ENCODE measurements at regions not wholly inside any gene's neighbourhood (a gene's known extent, or its start where the extent isn't known, plus 50 kb on each side); places are given as distances from the start of the nearest gene placed in this dataset.

DNA sequence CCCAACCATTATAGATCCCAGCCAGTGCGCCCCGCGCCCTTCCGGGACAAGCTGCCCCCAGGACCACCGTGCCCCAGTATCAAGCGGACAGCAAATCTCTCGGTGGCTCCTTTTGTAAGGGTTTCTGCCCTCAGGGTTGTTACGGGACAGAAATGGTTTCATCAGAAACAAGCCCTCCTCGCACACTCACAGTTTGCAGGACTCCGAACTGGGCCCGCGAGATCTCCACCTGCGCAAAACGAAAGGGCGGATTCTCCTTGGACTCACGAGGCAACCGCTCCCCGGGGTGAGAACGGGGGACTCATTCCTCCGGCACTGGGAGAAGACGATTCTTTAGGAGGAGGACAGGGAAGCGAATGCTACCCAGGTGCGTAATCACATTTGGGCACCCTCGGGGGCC is 51.1 kb upstream of the H6PD start:
- intact Hi-C loops (cut with DNase I; ENCODE audit: low total_unique reads) = no loop called here
- no peak for DNase-seq
- TF ChIP-seq CTCF (IDR thresholded peaks at IDR 0.05) = no peak
- Histone ChIP-seq H3K4me1 (peaks cover 0 to 40% (median 19%) of the 10 kb centered on the region in 4 donors), H3K27ac (peak overlapping the region; percentile 72 to 77), H3K4me3 (peak overlapping the region; percentile 75 to 85), H3K36me3 (peaks cover 0 to 8% (median 0%) of the 10 kb centered on the region in 3 donors), H3K9me3 (no peaks in the 10 kb centered on the region), H3K27me3 (no peaks in the 10 kb centered on the region)

DNA sequence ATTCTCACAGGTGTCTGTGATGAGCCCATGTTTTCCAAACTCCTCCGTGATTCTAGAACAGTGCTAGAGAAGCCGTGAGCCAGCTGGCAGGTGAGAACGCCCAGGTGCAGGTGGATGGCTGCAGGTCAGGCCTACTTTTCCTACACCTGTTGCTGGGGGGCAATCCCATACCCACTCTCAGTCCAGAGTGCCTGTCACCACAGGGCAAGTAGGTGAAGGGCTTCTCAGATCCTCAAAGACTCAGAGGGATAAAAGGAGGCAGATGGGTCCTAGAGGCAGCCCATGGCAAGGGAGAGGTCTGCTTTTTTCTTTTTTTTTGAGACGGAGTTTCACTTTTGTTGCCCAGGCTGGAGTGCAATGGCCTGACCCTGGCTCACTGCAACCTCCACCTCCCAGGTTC is 50.7 kb upstream of the H6PD start:
- Histone ChIP-seq H3K36me3 (peaks cover 0 to 4% (median 0%) of the 10 kb centered on the region in 3 donors), H3K9me3 (no peaks in the 10 kb centered on the region), H3K27me3 (no peaks in the 10 kb centered on the region), H3K27ac (no peak overlapping the region), H3K4me3 (peak overlapping the region in 1 of 2 donors; percentile 75), H3K4me1 (peaks cover 0 to 40% (median 19%) of the 10 kb centered on the region in 4 donors)
- DNase-seq = no peak
- intact Hi-C loops (cut with DNase I; ENCODE audit: low total_unique reads) = no loop called here
- no peak for TF ChIP-seq CTCF (IDR thresholded peaks at IDR 0.05)

DNA sequence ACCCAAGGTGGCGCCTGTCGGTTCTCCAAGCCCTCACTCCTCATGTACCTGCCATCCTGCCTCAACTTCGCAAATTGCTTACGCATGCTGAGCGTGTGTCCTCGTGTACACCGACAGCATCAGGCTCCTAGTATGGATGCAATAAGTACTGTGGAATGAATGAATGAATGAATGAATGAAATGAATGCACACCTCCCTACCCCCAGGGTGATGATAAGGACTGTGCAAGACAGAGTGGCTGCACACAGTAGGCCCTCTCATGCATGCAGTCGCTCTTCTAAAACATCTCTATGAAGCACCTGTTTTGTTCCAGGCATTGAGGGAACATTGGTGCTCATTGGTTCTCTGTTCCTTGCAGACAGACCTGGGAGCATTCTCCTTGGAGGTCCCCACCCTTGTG is 49.8 kb upstream of the H6PD start:
- Histone ChIP-seq H3K4me1 (peaks cover 0 to 40% (median 19%) of the 10 kb centered on the region in 4 donors), H3K4me3 (no peak overlapping the region), H3K9me3 (no peaks in the 10 kb centered on the region), H3K27me3 (no peaks in the 10 kb centered on the region), H3K27ac (no peak overlapping the region), H3K36me3 (peaks cover 0 to 1% (median 0%) of the 10 kb centered on the region in 3 donors)
- DNase-seq = no peak
- no peak for TF ChIP-seq CTCF (IDR thresholded peaks at IDR 0.05)
- intact Hi-C loops (cut with DNase I; ENCODE audit: low total_unique reads) = no loop called here

Data from tibial artery (tissue), 4 donors.